ENCODE measurements at regions not wholly inside any gene's neighbourhood (a gene's known extent, or its start where the extent isn't known, plus 50 kb on each side); places are given as distances from the start of the nearest gene placed in this dataset.

GRCh38 chr2:113838744-113839444, 51.0 kb upstream of the ACTR3 start:
- no peak overlapping the region for H3K4me3 ChIP-seq (ENCODE audit: low read length)
- H3K9me3 ChIP-seq (ENCODE audit: insufficient read depth, low read depth, low read length): no peaks in the 10 kb centered on the region
- 100% methylated on average over 3 of the region's 3 CpGs for WGBS

GRCh38 chr2:113838277-113838676, 51.6 kb upstream of the ACTR3 start:
- WGBS: 100% methylated on average over 1 of the region's 2 CpGs

More at GRCh38 chr2:113838744-113839444, 51.0 kb upstream of the ACTR3 start:
- peaks cover 7% of the 10 kb centered on the region; the same call in 1 of the 2 replicates for H3K4me1 ChIP-seq (ENCODE audit: insufficient read depth, low read length)
- H3K27ac ChIP-seq (ENCODE audit: low read depth, low read length): no peak overlapping the region
- no peaks in the 10 kb centered on the region for H3K36me3 ChIP-seq (ENCODE audit: insufficient read depth, low read length)
- no peaks in the 10 kb centered on the region for H3K27me3 ChIP-seq (ENCODE audit: insufficient read depth, low read length)
- H3K9ac ChIP-seq (ENCODE audit: low read depth, low read length): no peak overlapping the region

GRCh38 chr2:113834051-113834730, 55.7 kb upstream of the ACTR3 start:
- H3K27me3 ChIP-seq (ENCODE audit: insufficient read depth, low read length): no peaks in the 10 kb centered on the region
- H3K27ac ChIP-seq (ENCODE audit: low read depth, low read length): no peak overlapping the region
- WGBS: 87% methylated on average over 10 of the region's 11 CpGs
- no peaks in the 10 kb centered on the region for H3K4me1 ChIP-seq (ENCODE audit: insufficient read depth, low read length)
- H3K9ac ChIP-seq (ENCODE audit: low read depth, low read length): no peak overlapping the region
- H3K9me3 ChIP-seq (ENCODE audit: insufficient read depth, low read depth, low read length): no peaks in the 10 kb centered on the region
- H3K4me3 ChIP-seq (ENCODE audit: low read length): no peak overlapping the region
- H3K36me3 ChIP-seq (ENCODE audit: insufficient read depth, low read length): no peaks in the 10 kb centered on the region

More at GRCh38 chr2:113838277-113838676, 51.6 kb upstream of the ACTR3 start:
- Histone ChIP-seq H3K27me3 (ENCODE audit: insufficient read depth, low read length) (no peaks in the 10 kb centered on the region), H3K4me1 (ENCODE audit: insufficient read depth, low read length) (peaks cover 7% of the 10 kb centered on the region; the same call in 1 of the 2 replicates), H3K9ac (ENCODE audit: low read depth, low read length) (no peak overlapping the region), H3K27ac (ENCODE audit: low read depth, low read length) (no peak overlapping the region), H3K36me3 (ENCODE audit: insufficient read depth, low read length) (no peaks in the 10 kb centered on the region), H3K4me3 (ENCODE audit: low read length) (no peak overlapping the region), H3K9me3 (ENCODE audit: insufficient read depth, low read depth, low read length) (no peaks in the 10 kb centered on the region)

- Histone ChIP-seq H3K4me1 (ENCODE audit: insufficient read depth, low read length) (no peaks in the 10 kb centered on the region), H3K4me3 (ENCODE audit: low read length) (no peak overlapping the region), H3K9ac (ENCODE audit: low read depth, low read length) (no peak overlapping the region), H3K9me3 (ENCODE audit: insufficient read depth, low read depth, low read length) (no peaks in the 10 kb centered on the region), H3K27ac (ENCODE audit: low read depth, low read length) (no peak overlapping the region), H3K36me3 (ENCODE audit: insufficient read depth, low read length) (no peaks in the 10 kb centered on the region), H3K27me3 (ENCODE audit: insufficient read depth, low read length) (no peaks in the 10 kb centered on the region)
- 96% methylated on average over 2 of the region's 4 CpGs for WGBS
Observed at GRCh38 chr2:113832795-113833290, 57.0 kb upstream of the ACTR3 start.

GRCh38 chr2:113831161-113831560, 58.7 kb upstream of the ACTR3 start:
- Histone ChIP-seq H3K4me3 (ENCODE audit: low read length) (no peak overlapping the region), H3K9me3 (ENCODE audit: insufficient read depth, low read depth, low read length) (no peaks in the 10 kb centered on the region), H3K27ac (ENCODE audit: low read depth, low read length) (no peak overlapping the region), H3K9ac (ENCODE audit: low read depth, low read length) (no peak overlapping the region), H3K27me3 (ENCODE audit: insufficient read depth, low read length) (no peaks in the 10 kb centered on the region), H3K36me3 (ENCODE audit: insufficient read depth, low read length) (no peaks in the 10 kb centered on the region), H3K4me1 (ENCODE audit: insufficient read depth, low read length) (peaks cover 8% of the 10 kb centered on the region)
- 89% methylated on average over 6 of the region's 6 CpGs for WGBS

GRCh38 chr2:113829761-113830160, 60.1 kb upstream of the ACTR3 start:
- no peaks in the 10 kb centered on the region for H3K27me3 ChIP-seq (ENCODE audit: insufficient read depth, low read length)
- 95% methylated on average over 4 of the region's 5 CpGs for WGBS
- H3K36me3 ChIP-seq (ENCODE audit: insufficient read depth, low read length): no peaks in the 10 kb centered on the region
- peaks cover 10% of the 10 kb centered on the region for H3K4me1 ChIP-seq (ENCODE audit: insufficient read depth, low read length)
- no peak overlapping the region for H3K4me3 ChIP-seq (ENCODE audit: low read length)
- no peak overlapping the region for H3K9ac ChIP-seq (ENCODE audit: low read depth, low read length)
- no peaks in the 10 kb centered on the region for H3K9me3 ChIP-seq (ENCODE audit: insufficient read depth, low read depth, low read length)
- no peak overlapping the region for H3K27ac ChIP-seq (ENCODE audit: low read depth, low read length)

GRCh38 chr2:113829270-113829669, 60.6 kb upstream of the ACTR3 start:
- Histone ChIP-seq H3K4me1 (ENCODE audit: insufficient read depth, low read length) (peaks cover 10% of the 10 kb centered on the region), H3K4me3 (ENCODE audit: low read length) (no peak overlapping the region), H3K9me3 (ENCODE audit: insufficient read depth, low read depth, low read length) (no peaks in the 10 kb centered on the region), H3K27ac (ENCODE audit: low read depth, low read length) (no peak overlapping the region), H3K36me3 (ENCODE audit: insufficient read depth, low read length) (no peaks in the 10 kb centered on the region), H3K9ac (ENCODE audit: low read depth, low read length) (no peak overlapping the region), H3K27me3 (ENCODE audit: insufficient read depth, low read length) (no peaks in the 10 kb centered on the region)
- 100% methylated on average over 1 of the region's 2 CpGs for WGBS

- Histone ChIP-seq H3K27me3 (ENCODE audit: insufficient read depth, low read length) (no peaks in the 10 kb centered on the region), H3K9me3 (ENCODE audit: insufficient read depth, low read depth, low read length) (no peaks in the 10 kb centered on the region), H3K27ac (ENCODE audit: low read depth, low read length) (no peak overlapping the region), H3K9ac (ENCODE audit: low read depth, low read length) (no peak overlapping the region), H3K4me3 (ENCODE audit: low read length) (no peak overlapping the region), H3K36me3 (ENCODE audit: insufficient read depth, low read length) (no peaks in the 10 kb centered on the region), H3K4me1 (ENCODE audit: insufficient read depth, low read length) (peaks cover 10% of the 10 kb centered on the region)
- WGBS: 94% methylated on average over 2 of the region's 2 CpGs
Observed at GRCh38 chr2:113828049-113828742, 61.7 kb upstream of the ACTR3 start.

- H3K4me3 ChIP-seq (ENCODE audit: low read length): no peak overlapping the region
- WGBS: 92% methylated on average over 2 of the region's 2 CpGs
- H3K36me3 ChIP-seq (ENCODE audit: insufficient read depth, low read length): no peaks in the 10 kb centered on the region
- H3K9me3 ChIP-seq (ENCODE audit: insufficient read depth, low read depth, low read length): no peaks in the 10 kb centered on the region
- H3K4me1 ChIP-seq (ENCODE audit: insufficient read depth, low read length): peaks cover 10% of the 10 kb centered on the region
- H3K27me3 ChIP-seq (ENCODE audit: insufficient read depth, low read length): no peaks in the 10 kb centered on the region
- no peak overlapping the region for H3K27ac ChIP-seq (ENCODE audit: low read depth, low read length)
- no peak overlapping the region for H3K9ac ChIP-seq (ENCODE audit: low read depth, low read length)
Observed at GRCh38 chr2:113827426-113827825, 62.5 kb upstream of the ACTR3 start.

GRCh38 chr2:113826346-113827285, 63.3 kb upstream of the ACTR3 start:
- WGBS: 19% methylated on average over 3 of the region's 4 CpGs
- no peaks in the 10 kb centered on the region for H3K36me3 ChIP-seq (ENCODE audit: insufficient read depth, low read length)
- no peaks in the 10 kb centered on the region for H3K27me3 ChIP-seq (ENCODE audit: insufficient read depth, low read length)
- H3K27ac ChIP-seq (ENCODE audit: low read depth, low read length): peak overlapping the region; percentile 46; the same call in 1 of the 2 replicates
- peaks cover 10% of the 10 kb centered on the region for H3K4me1 ChIP-seq (ENCODE audit: insufficient read depth, low read length)
- H3K9ac ChIP-seq (ENCODE audit: low read depth, low read length): no peak overlapping the region; the same call in 1 of the 2 replicates
- H3K4me3 ChIP-seq (ENCODE audit: low read length): no peak overlapping the region
- H3K9me3 ChIP-seq (ENCODE audit: insufficient read depth, low read depth, low read length): no peaks in the 10 kb centered on the region

All from HUES64 (cell line).